Right atrium auricular region (tissue), 2 donors: ENCODE measurements at regions not wholly inside any gene's neighbourhood (a gene's known extent, or its start where the extent isn't known, plus 50 kb on each side); places are given as distances from the start of the nearest gene placed in this dataset.
A peak's percentile ranks its signal among the peaks of the same experiment; 100 is the strongest.

ENCODE experiments used
- DNase-seq: peaks from one replicate; pipeline ENCODE4 v3.0.0-alpha.2; 2019; ENCODE audit warnings: low spot score
- H3K27ac ChIP-seq, 2 donors: fragments of 200-600 bp; sonication (generic); 1 replicate in 1 of 2; 2 replicates in 1 of 2; pipeline ENCODE4 v1.5.1; 2016 to 2019
- H3K27me3 ChIP-seq, 2 donors: fragments of 200-600 bp; sonication (generic); one replicate each; pipeline versions ENCODE4 v1.5.1 to v1.6.0; 2017 to 2019
- H3K36me3 ChIP-seq: fragments of 200-600 bp; sonication (generic); one replicate; pipeline ENCODE4 v1.5.1; 2016
- H3K4me1 ChIP-seq, 2 donors: fragments of 200-600 bp; sonication (generic); one replicate each; pipeline versions ENCODE4 v1.5.1 to v1.6.0; 2017 to 2019
- H3K4me3 ChIP-seq, 2 donors: fragments of 200-600 bp; sonication (generic); 1 replicate in 1 of 2; 2 replicates in 1 of 2; pipeline ENCODE4 v1.5.1; 2017 to 2019; ENCODE audit warnings: mild to moderate bottlenecking in 1 of 2, moderate library complexity in 1 of 2
- H3K9me3 ChIP-seq, 2 donors: fragments of 200-600 bp; sonication (generic); one replicate each; pipeline ENCODE4 v1.5.1; 2019
- TF ChIP-seq, protein P1 (sequence below), 2 donors: fragments of 200-600 bp; sonication (generic); IDR thresholded peaks; one replicate each; pipeline ENCODE4 v1.5.1; 2019; ENCODE audit warnings: antibody characterized with exemption in 2 of 2

DNA sequence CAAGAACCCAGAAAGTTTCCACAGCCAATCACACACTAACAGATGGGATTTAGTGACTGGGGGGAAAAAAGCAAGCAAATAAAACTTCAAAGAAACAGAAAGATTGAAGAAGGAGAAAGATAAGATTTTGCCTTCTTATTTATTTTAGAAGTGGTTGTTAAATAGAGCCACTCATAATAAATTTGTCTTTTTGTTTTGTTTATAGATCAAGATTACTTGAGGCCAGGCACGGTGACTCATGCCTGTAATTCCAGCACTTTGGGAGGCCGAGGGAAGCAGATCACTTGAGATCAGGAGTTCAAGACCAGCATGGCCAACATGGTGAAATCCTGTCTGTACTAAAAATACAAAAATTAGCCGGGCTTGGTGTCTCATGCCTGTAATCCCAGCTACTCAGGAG lies 94.9 kb upstream of the RANBP3L start:
- H3K27ac ChIP-seq = no peak overlapping the region
- no peaks in the 10 kb centered on the region for H3K9me3 ChIP-seq

DNA sequence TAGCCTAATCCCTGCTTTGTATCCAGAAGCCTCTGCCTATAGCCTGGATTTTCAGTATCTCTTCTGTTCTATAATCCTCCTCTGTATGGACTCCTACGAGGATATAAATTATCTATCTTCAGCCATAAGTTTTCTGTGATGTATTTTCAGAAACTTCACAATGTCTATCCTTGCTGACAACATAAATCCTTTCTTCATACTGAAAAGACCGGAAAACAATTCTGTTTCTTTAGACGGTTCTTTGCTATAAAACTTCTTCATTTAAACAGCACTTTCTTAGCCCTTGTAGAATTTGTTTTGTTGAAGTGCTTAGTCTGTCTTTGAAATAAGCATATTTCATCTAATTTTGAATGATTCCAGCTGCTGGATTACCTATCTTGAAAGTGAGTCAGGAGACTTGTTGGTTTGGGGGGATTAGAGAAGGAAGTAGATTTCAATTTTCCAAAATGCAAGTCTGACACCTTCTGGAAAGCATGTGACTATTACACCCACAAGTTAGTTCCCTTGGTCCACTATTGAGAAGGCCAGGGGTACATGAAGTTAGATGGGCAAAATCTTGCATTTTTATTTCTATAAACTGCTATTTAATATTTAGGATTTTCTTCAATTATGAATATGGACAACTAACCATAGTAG lies 96.3 kb upstream of the RANBP3L start:
- Histone ChIP-seq H3K4me1 (no peaks in the 10 kb centered on the region), H3K36me3 (no peaks in the 10 kb centered on the region), H3K27me3 (no peaks in the 10 kb centered on the region), H3K27ac (no peak overlapping the region), H3K4me3 (no peak overlapping the region), H3K9me3 (no peaks in the 10 kb centered on the region)
- TF ChIP-seq, protein P1, sequence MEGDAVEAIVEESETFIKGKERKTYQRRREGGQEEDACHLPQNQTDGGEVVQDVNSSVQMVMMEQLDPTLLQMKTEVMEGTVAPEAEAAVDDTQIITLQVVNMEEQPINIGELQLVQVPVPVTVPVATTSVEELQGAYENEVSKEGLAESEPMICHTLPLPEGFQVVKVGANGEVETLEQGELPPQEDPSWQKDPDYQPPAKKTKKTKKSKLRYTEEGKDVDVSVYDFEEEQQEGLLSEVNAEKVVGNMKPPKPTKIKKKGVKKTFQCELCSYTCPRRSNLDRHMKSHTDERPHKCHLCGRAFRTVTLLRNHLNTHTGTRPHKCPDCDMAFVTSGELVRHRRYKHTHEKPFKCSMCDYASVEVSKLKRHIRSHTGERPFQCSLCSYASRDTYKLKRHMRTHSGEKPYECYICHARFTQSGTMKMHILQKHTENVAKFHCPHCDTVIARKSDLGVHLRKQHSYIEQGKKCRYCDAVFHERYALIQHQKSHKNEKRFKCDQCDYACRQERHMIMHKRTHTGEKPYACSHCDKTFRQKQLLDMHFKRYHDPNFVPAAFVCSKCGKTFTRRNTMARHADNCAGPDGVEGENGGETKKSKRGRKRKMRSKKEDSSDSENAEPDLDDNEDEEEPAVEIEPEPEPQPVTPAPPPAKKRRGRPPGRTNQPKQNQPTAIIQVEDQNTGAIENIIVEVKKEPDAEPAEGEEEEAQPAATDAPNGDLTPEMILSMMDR (IDR thresholded peaks at IDR 0.05) = peak in 1 of 2 donors; percentile 53
- DNase-seq = no peak

More for the DNA sequence above, 94.9 kb upstream of the RANBP3L start:
- peaks cover 0 to 6% of the 10 kb centered on the region in 2 donors for H3K4me1 ChIP-seq
- H3K27me3 ChIP-seq = no peaks in the 10 kb centered on the region
- no peak for DNase-seq
- no peak overlapping the region for H3K4me3 ChIP-seq
- TF ChIP-seq, protein P1 (IDR thresholded peaks at IDR 0.05) = no peak
- H3K36me3 ChIP-seq = no peaks in the 10 kb centered on the region

DNA sequence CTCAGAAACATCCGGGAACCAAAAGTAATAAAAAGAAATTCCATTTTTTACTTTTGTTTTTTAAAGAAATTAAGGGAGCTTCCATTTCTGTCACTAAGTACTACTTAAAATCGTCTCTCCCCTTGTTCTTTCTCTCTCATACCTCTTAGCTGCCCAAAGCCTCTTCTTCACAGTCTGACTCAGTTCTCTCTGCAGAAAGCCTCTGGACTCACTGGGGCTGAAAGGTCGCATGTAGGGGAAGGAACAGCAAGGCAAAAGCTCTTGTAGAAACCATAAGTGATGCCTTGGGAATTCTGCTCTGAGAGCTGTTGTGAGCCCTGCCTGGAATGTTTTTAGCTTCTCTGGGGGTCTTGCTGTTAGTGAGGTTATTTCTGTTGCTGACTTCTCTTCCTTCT lies 100.8 kb upstream of the RANBP3L start:
- TF ChIP-seq, protein P1 (IDR thresholded peaks at IDR 0.05) = no peak
- Histone ChIP-seq H3K36me3 (no peaks in the 10 kb centered on the region), H3K27me3 (no peaks in the 10 kb centered on the region), H3K9me3 (no peaks in the 10 kb centered on the region), H3K27ac (no peak overlapping the region), H3K4me1 (peaks cover 0 to 6% of the 10 kb centered on the region in 2 donors), H3K4me3 (no peak overlapping the region)
- DNase-seq = no peak

DNA sequence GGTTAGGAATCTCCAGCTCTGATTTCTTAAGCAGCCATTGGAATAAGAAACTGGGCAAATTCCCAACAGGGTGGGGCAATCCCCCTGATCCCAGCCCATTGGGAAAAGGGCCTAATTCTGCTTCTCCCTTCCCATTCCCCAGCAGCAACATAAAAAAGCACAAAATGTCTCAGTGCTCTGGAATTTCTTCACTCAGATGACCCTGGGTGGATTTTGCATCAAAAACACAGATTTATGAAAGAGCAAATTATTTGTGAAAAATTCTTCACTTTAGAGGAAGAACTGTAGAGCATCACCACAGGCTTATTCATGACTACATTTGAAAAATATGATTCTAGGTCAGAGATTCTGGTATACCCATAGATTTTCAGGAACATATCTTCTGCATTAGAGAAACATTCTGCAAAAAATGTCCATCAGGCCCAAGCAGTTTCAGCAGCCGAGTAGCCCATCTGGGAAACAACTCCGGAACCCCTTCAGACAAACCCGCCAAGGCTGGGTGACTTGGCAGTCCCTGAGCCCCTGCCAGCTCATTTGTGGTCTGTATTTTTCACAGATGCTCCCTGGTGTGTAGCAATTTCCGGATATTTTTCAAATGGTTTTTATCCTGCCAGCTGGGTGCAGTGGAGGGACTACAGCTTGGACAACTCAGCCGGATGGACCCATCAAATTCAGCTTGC lies 102.1 kb upstream of the RANBP3L start:
- DNase-seq = peak; percentile 74
- no peak overlapping the region for H3K4me3 ChIP-seq
- H3K4me1 ChIP-seq = peaks cover 0 to 6% of the 10 kb centered on the region in 2 donors
- TF ChIP-seq, protein P1 (IDR thresholded peaks at IDR 0.05) = no peak
- no peaks in the 10 kb centered on the region for H3K36me3 ChIP-seq
- no peaks in the 10 kb centered on the region for H3K27me3 ChIP-seq
- no peaks in the 10 kb centered on the region for H3K9me3 ChIP-seq
- H3K27ac ChIP-seq = peak overlapping the region; percentile 17 to 69

DNA sequence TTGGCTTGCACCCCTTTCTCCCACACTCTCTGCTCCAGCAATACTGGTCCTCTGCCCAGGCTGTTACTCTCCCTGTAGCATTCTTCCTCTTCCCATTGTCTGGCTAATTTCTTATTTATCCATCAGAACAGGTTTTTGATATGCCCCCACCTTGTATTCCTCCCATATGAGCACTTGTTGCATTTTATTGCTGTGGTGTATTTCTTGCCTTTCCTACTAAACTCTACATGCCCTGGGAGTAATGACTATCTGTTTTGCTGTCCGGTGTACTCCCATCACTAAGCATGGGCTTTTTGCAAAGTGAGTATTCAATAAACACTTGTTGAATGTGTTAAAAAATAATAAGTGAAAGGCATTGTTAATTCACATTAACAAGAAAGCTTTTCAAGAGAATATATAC lies 104.3 kb upstream of the RANBP3L start:
- no peaks in the 10 kb centered on the region for H3K36me3 ChIP-seq
- no peak overlapping the region for H3K4me3 ChIP-seq
- TF ChIP-seq, protein P1 (IDR thresholded peaks at IDR 0.05) = no peak
- no peak overlapping the region for H3K27ac ChIP-seq
- no peak for DNase-seq
- peaks cover 0 to 6% of the 10 kb centered on the region in 2 donors for H3K4me1 ChIP-seq
- no peaks in the 10 kb centered on the region for H3K27me3 ChIP-seq
- H3K9me3 ChIP-seq = no peaks in the 10 kb centered on the region
